ENCODE measurements at regions not wholly inside any gene's neighbourhood (a gene's known extent, or its start where the extent isn't known, plus 50 kb on each side); places are given as distances from the start of the nearest gene placed in this dataset.

DNA sequence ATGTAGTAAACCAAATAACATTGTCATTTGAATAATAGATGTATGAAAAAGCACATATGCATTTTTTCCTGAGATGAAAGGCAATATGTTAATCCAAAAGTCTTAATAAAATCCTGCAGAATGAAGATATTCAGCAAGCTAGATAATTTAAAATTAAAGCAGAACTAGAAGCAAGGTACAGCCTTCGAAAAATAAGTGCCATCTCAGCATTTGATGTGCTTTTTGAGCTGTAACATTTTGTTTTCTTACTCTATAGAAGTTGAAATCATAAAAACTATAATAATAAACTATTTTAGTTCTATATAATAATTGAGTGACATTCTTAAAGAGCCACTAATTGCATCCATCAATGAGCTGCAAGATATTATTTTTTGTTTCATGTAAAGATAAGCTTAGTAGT, 410.4 kb upstream of the TRAM1L1 start:
- Histone ChIP-seq H3K79me1 (ENCODE audit: insufficient read depth, low read depth, low read length, poor library complexity, severe bottlenecking) (no peaks in the 10 kb centered on the region), H3K79me2 (ENCODE audit: insufficient read depth, low read length) (no peaks in the 10 kb centered on the region), H4K5ac (ENCODE audit: insufficient read length, low read depth, low read length) (no peak overlapping the region), H2AK5ac (ENCODE audit: insufficient read length, low read length) (no peak overlapping the region), H4K8ac (replicated peaks; ENCODE audit: insufficient read length, low read depth, low read length) (no peak overlapping the region), H2BK15ac (ENCODE audit: low read depth, low read length) (no peak overlapping the region), H3T11ph (ENCODE audit: low read length) (no peak overlapping the region), H4K91ac (ENCODE audit: insufficient read length, low read depth, low read length) (no peak overlapping the region), H2BK12ac (ENCODE audit: insufficient read length, low read depth, low read length) (no peak overlapping the region), H2BK20ac (ENCODE audit: low read depth, low read length, poor library complexity, severe bottlenecking) (no peak overlapping the region), H3K23ac (ENCODE audit: insufficient read length, low read depth, low read length) (no peak overlapping the region), H3K4ac (ENCODE audit: low read depth, low read length) (no peak overlapping the region), H2BK5ac (ENCODE audit: insufficient read length, low read length) (no peak overlapping the region), H4K20me1 (ENCODE audit: control insufficient read depth, insufficient read depth, insufficient read length) (no peaks in the 10 kb centered on the region), H3K4me2 (ENCODE audit: insufficient read depth, insufficient read length, low read length) (no peak overlapping the region), H2AFZ (ENCODE audit: low read length) (no peak overlapping the region), H3K23me2 (ENCODE audit: insufficient read length, low read depth, low read length, poor library complexity, severe bottlenecking) (no peaks in the 10 kb centered on the region), H2BK120ac (ENCODE audit: low read depth, low read length, poor library complexity, severe bottlenecking) (no peak overlapping the region), H3K27ac (ENCODE audit: insufficient read length, low read depth, low read length) (no peak overlapping the region), H3K14ac (ENCODE audit: insufficient read depth, low read length) (no peak overlapping the region), H3K27me3 (ENCODE audit: insufficient read depth, low read length) (no peaks in the 10 kb centered on the region), H3K9me3 (ENCODE audit: control insufficient read depth, low read depth, low read length) (no peaks in the 10 kb centered on the region), H3K56ac (ENCODE audit: insufficient read length, low read depth, low read length) (no peak overlapping the region), H3K4me1 (ENCODE audit: insufficient read depth, low read length) (no peaks in the 10 kb centered on the region), H3K18ac (ENCODE audit: insufficient read length, low read depth, low read length) (no peak overlapping the region), H3K9ac (ENCODE audit: extremely low read depth, insufficient read length, low read length) (no peak overlapping the region)
- H3K36me3 Mint-ChIP-seq (ENCODE audit: insufficient read depth in 1 of 3, low read depth in 3 of 3), result no peaks in the 10 kb centered on the region
- H3K27me3 Mint-ChIP-seq (ENCODE audit: low read depth), result no peaks in the 10 kb centered on the region
- H3K9me3 Mint-ChIP-seq, result no peaks in the 10 kb centered on the region; a peak in 1 of 5 replicates
- DNase-seq, result no peak
- no CpG with 5 or more reads among the region's 1 CpG for WGBS (ENCODE audit: extremely low coverage, insufficient read length, low lambda C conversion rate)
- no peak overlapping the region for H3K4me3 Mint-ChIP-seq
- no peak overlapping the region for H3K27ac Mint-ChIP-seq
- TF ChIP-seq, protein P1, sequence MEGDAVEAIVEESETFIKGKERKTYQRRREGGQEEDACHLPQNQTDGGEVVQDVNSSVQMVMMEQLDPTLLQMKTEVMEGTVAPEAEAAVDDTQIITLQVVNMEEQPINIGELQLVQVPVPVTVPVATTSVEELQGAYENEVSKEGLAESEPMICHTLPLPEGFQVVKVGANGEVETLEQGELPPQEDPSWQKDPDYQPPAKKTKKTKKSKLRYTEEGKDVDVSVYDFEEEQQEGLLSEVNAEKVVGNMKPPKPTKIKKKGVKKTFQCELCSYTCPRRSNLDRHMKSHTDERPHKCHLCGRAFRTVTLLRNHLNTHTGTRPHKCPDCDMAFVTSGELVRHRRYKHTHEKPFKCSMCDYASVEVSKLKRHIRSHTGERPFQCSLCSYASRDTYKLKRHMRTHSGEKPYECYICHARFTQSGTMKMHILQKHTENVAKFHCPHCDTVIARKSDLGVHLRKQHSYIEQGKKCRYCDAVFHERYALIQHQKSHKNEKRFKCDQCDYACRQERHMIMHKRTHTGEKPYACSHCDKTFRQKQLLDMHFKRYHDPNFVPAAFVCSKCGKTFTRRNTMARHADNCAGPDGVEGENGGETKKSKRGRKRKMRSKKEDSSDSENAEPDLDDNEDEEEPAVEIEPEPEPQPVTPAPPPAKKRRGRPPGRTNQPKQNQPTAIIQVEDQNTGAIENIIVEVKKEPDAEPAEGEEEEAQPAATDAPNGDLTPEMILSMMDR (conservative IDR thresholded peaks at IDR 0.05), result no peak
- peaks cover 9 to 11% of the 10 kb centered on the region in 2 experiments for H3K4me1 Mint-ChIP-seq

Data from H9 (cell line).